ENCODE measurements at regions not wholly inside any gene's neighbourhood (a gene's known extent, or its start where the extent isn't known, plus 50 kb on each side); places are given as distances from the start of the nearest gene placed in this dataset.

GRCh38 chr21:18950045-18950740, 546.6 kb upstream of the TMPRSS15 start:
- intact Hi-C loops (cut with micrococcal nuclease) = no loop called here
- peaks cover 18 to 37% of the 10 kb centered on the region in 2 experiments; a peak in 3 of 4 replicates for H3K9me3 ChIP-seq (ENCODE audit: control insufficient read depth in 1 of 2, insufficient read depth in 1 of 2, low read depth in 1 of 2, low read length in 2 of 2)
- POLR2A ChIA-PET = no interaction called here

More at GRCh38 chr21:18950045-18950740, 546.6 kb upstream of the TMPRSS15 start:
- DNase-seq (ENCODE audit: low read depth, low spot score) (no peak), ATAC-seq (no peak)
- H3K4me3 ChIP-seq (replicated peaks in 1 of 2; ENCODE audit: low read depth in 1 of 2, low read length in 2 of 2) = no peak overlapping the region
- H3K4me2 ChIP-seq (ENCODE audit: low read length) = no peak overlapping the region
- no peaks in the 10 kb centered on the region for H3K9me2 ChIP-seq (ENCODE audit: insufficient read depth)
- no peaks in the 10 kb centered on the region for H4K20me1 ChIP-seq (ENCODE audit: insufficient read depth)
- H3K79me2 ChIP-seq (ENCODE audit: insufficient read depth, low read length) = no peaks in the 10 kb centered on the region
- H3K4me1 ChIP-seq (ENCODE audit: control insufficient read depth in 1 of 2, insufficient read depth in 2 of 2, low read length in 2 of 2) = no peaks in the 10 kb centered on the region
- H3K9ac ChIP-seq (ENCODE audit: low read length) = no peak overlapping the region
- no TSS peak for BruUV-seq (replicated peaks)
- H3K27me3 ChIP-seq (ENCODE audit: insufficient read depth, low read length) = no peaks in the 10 kb centered on the region
- ChIA-PET RAD21 (ENCODE audit: low non-redundant PET in 1 of 2, low total read pairs in 2 of 2, uncharacterized antibody in 2 of 2, unreplicated experiment in 2 of 2) (no interaction called here), CTCF (no interaction called here)
- TF ChIP-seq SP1 (IDR thresholded peaks at IDR 0.05; ENCODE audit: low read depth) (no peak), ZFX (IDR thresholded peaks at IDR 0.05) (no peak), YY1 (IDR thresholded peaks at IDR 0.05; ENCODE audit: extremely low read depth, insufficient replicate concordance, low read depth, low read length) (no peak), TCF7L2 (IDR thresholded peaks at IDR 0.05; ENCODE audit: borderline replicate concordance, extremely low read depth, insufficient read depth, insufficient read length) (no peak), ATF3 (IDR thresholded peaks at IDR 0.05) (no peak), EZH2 (IDR thresholded peaks at IDR 0.05) (no peak), EZH2phosphoT487 (IDR thresholded peaks at IDR 0.05; ENCODE audit: borderline replicate concordance) (no peak), SRF (IDR thresholded peaks at IDR 0.05; ENCODE audit: low read depth) (no peak), JUND (IDR thresholded peaks at IDR 0.05) (no peak), CBX3 (IDR thresholded peaks at IDR 0.05; ENCODE audit: low read depth) (no peak), ELF1 (IDR thresholded peaks at IDR 0.05; ENCODE audit: borderline replicate concordance, low read depth) (no peak), POLR2AphosphoS5 (IDR thresholded peaks at IDR 0.05; ENCODE audit: low read depth, low read length) (no peak), RAD21 (IDR thresholded peaks at IDR 0.05; ENCODE audit: low read depth) (no peak), ZNF274 (IDR thresholded peaks at IDR 0.05; ENCODE audit: low read depth, low read length) (no peak), EGR1 (IDR thresholded peaks at IDR 0.05; ENCODE audit: low read depth) (no peak)
- TF ChIP-seq, protein P1, sequence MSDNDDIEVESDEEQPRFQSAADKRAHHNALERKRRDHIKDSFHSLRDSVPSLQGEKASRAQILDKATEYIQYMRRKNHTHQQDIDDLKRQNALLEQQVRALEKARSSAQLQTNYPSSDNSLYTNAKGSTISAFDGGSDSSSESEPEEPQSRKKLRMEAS (IDR thresholded peaks at IDR 0.05) = no peak
- TF ChIP-seq, protein P2, sequence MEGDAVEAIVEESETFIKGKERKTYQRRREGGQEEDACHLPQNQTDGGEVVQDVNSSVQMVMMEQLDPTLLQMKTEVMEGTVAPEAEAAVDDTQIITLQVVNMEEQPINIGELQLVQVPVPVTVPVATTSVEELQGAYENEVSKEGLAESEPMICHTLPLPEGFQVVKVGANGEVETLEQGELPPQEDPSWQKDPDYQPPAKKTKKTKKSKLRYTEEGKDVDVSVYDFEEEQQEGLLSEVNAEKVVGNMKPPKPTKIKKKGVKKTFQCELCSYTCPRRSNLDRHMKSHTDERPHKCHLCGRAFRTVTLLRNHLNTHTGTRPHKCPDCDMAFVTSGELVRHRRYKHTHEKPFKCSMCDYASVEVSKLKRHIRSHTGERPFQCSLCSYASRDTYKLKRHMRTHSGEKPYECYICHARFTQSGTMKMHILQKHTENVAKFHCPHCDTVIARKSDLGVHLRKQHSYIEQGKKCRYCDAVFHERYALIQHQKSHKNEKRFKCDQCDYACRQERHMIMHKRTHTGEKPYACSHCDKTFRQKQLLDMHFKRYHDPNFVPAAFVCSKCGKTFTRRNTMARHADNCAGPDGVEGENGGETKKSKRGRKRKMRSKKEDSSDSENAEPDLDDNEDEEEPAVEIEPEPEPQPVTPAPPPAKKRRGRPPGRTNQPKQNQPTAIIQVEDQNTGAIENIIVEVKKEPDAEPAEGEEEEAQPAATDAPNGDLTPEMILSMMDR (IDR thresholded peaks at IDR 0.05 in 2 of 3, conservative IDR thresholded peaks at IDR 0.05 in 1 of 3; ENCODE audit: borderline replicate concordance in 1 of 3, insufficient read depth in 1 of 3, low read depth in 2 of 3, low read length in 2 of 3) = no peak
- H3K27ac ChIP-seq (ENCODE audit: low read depth, low read length) = no peak overlapping the region
- H3K36me3 ChIP-seq (ENCODE audit: control insufficient read depth in 1 of 2, insufficient read depth in 2 of 2, low read length in 2 of 2) = no peaks in the 10 kb centered on the region
- H2AFZ ChIP-seq (ENCODE audit: low read depth, low read length, poor library complexity, severe bottlenecking) = no peak overlapping the region

All from HCT116 (cell line).